Activated CD4-positive, alpha-beta T cell treated with anti-CD3 and anti-CD28 coated beads, Interleukin-2, amount 50 U/mL, for 4 hours (primary cell): ENCODE measurements at regions not wholly inside any gene's neighbourhood (a gene's known extent, or its start where the extent isn't known, plus 50 kb on each side); places are given as distances from the start of the nearest gene placed in this dataset.

Experiments used
- DNase-seq, 2 experiments: peaks; one replicate each; pipeline ENCODE4 v3.0.0-alpha.2; 2020

DNA sequence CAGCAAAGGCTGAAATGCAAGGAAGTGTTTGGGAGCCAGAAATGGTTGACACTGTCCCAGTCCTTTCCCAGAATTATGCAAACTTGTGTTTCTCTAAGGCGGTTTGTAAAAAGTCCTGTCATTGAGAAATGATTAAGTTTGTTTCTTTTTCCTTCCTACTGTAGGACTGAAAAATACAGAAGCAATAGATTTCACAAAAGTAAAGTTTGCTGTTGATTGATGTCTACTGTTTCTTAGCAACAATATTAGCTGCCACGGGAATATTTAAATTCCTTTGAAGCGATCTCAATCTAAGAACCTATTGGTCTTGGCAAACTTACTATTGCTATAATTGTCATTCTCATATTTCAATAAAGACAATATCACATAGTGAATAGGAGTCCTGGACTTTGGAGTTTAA lies 100.7 kb upstream of the IL12A start:
- DNase-seq: no peak

DNA sequence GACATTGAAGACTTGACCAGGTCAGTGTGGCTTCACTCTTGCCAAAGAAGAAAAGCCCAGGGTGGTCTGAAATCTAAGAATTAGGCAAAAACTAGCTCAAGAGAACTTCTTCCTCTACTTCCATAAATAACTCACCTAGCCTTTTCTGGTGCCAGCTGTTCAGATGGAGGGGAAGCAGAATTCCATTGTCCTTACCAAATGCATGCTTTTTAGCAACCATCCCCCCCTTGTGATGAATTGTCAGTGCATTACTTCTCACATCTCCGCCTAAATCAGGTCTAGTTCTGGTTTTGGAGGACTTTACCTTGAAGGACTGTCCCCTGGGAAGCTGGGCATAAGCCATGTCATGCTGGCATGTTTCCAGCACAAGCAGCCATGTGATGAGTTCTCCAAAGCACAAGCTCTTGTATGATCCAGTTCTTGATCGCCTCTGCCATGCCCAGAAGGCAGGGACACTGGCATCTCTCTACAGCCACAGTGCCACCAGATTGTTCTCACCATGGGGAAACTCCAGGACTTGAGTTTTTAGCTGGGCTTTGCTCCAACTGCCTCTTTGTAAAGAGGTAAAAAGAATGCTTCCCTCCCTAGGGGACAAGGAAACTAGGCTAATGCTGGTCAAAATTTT lies 96.4 kb upstream of the IL12A start:
- DNase-seq: no peak

GRCh38 chr3:159892801-159893200 lies 95.8 kb upstream of the IL12A start:
- DNase-seq: no peak

GRCh38 chr3:159894386-159894785 lies 94.2 kb upstream of the IL12A start:
- DNase-seq: no peak

DNA sequence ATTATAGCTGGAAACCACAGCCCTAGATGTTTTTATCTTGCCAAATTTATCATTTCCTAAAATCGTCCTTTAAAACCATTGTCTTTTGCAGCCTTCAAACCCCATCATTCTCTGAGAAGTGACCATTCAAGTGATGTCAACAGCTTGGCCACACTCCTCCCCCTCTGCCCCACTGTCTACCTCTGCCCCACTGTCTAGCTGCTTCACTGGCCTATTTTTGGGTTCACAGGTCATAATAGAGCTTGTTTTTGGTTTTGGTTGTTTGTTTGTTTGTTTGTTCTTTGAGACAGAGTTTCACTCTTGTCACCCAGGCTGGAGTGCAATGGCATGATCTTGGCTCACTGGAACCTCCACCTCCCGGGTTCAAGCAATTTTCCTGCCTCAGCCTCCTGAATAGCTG lies 93.2 kb upstream of the IL12A start:
- no peak for DNase-seq

DNA sequence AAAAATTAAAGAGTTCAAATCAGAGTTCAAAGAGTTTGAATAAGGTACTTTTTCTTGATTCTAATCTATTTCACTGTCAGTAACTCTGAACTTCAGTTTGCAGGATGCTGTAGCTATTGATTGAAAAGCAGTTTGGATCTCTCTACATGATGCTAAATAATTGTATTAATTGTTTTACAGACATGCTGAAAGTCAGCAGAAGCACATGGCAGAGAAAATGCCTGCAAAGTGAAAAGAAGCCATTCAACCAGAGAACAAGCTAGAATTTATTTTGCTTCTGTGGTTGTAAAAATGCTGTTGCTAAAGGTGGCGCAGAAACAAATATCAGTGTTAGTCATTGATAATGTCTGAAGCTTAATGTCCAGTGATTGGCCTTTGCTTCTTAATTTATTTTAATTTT lies 92.1 kb upstream of the IL12A start:
- no peak for DNase-seq

DNA sequence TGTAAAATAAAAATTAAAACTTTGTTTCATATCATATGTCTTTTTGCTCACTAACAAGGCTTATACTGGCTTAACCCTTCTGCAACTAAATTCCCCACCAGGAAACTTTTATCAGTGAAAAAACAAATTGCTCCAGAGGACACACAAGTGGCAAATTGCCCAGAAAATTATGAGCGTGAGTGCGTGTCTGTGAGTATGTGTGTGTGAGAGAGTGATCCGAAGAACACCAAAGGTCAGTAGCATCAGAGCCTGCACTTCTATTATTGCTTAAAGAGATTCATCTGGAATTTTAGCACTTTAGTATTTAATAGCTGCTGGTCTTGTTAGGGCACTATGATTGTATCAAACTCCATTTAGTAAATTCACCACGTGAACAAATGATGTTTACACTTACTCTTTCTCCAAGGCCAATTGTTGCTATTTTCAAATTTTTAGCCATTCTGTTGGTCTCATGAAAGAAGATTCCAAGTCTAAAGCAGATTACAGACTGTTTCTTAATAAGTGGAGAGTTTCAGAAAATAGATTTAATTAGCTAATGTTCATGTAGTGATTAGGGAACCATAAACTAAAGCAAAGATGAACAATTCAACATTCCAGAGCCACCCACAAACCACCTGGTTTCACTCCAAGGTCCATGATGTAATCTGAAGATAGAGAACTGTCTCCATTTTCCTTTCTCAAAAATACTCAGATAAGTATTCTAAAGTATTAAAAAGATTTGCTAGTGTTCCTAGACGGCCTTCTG lies 91.1 kb upstream of the IL12A start:
- DNase-seq: no peak

- DNase-seq: no peak
These were observed 90.5 kb upstream of the IL12A start for GRCh38 chr3:159898147-159898546.

- no peak for DNase-seq
These were observed 89.5 kb upstream of the IL12A start for GRCh38 chr3:159899166-159899565.

GRCh38 chr3:159902546-159903314 lies 85.9 kb upstream of the IL12A start:
- no peak for DNase-seq

DNA sequence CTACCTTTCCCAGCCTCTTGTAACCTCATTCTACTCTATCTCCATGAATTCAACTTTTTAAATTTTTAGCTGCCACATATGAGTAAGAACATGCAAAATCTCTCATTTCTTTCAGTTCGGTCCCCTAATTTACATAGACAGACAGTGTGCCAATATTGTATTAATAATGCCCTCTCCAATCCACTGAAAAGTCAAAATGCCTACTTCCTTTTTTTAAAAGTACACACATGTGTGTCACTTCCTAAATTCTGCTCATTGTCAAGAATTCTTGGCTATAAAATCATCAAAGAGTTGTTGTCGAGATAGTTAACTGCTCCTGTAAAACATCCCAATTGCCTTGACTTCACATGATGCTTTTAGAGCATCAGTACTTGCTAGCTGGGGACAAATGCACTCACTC lies 84.2 kb upstream of the IL12A start:
- no peak for DNase-seq

DNA sequence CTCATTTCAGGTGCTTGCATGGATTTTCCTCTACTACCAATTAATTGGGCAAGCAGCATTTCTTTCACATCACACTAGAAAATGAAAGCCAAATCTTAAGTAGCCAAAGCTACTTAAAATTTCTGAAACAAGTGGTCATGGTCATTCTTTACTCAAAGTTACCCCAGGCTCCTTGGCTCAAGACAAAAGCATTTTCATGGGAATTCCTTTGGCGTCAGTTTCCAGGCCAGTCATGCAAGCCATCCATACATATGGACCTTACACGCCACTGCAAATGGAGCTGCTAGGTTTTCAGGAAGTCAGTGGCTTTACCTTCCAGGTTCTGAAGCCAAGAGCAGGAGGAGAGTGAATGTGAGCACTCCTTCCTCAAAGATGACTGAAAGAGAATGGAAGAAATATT lies 83.7 kb upstream of the IL12A start:
- no peak for DNase-seq

DNA sequence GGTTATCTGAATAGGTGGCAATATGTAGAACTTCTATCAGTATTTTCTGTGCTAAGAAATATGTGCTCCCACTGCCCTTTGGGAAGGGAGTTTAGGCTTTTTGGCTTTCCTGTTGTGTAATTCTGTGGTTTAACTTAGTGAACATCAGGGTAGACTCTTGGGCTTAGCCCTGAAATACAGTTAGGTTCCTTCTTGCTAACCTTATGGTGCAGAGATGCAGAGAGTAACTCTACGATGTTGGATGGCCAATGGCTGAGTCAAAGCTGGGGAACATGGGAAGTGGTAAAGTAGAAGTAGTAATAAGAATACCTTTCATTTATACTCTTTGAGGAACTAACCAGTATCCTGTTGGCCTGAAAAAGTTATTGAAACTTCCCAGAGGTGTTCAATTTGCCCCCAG lies 80.8 kb upstream of the IL12A start:
- DNase-seq: no peak

DNA sequence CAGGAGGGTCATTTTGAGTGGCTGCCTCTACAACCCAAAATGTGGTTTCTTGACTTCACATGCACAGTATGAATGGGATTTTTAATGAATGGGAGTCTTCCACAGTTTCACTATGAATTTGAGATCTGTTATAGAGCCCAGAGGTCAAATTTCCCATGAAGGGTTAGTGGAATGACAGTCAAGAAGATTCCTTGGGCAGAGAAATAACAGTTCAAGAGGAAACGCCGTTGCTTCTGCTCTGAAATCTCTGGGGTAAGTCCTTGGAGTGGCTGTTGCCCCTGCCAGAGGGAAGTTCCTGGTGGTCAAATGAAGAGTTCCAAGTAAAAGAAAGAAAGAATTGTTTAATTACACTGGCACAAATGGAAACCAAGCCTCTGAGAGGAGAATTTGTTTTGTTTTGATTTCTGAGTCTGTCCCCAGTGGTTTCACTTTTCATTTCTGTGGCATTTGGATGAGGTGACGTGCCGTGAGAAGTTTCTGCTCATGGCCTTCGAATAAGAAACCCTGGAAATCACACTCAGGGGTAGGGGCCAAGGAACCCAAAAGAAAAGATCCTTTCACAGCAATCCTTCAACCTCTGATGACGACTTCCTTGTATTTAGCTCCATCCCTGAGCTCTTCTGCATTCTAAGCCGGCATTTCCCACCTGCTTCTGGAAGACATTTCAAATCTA lies 77.5 kb upstream of the IL12A start:
- no peak for DNase-seq

GRCh38 chr3:159911664-159912037 lies 77.0 kb upstream of the IL12A start:
- no peak for DNase-seq

GRCh38 chr3:159913712-159914414 lies 74.8 kb upstream of the IL12A start:
- no peak for DNase-seq

DNA sequence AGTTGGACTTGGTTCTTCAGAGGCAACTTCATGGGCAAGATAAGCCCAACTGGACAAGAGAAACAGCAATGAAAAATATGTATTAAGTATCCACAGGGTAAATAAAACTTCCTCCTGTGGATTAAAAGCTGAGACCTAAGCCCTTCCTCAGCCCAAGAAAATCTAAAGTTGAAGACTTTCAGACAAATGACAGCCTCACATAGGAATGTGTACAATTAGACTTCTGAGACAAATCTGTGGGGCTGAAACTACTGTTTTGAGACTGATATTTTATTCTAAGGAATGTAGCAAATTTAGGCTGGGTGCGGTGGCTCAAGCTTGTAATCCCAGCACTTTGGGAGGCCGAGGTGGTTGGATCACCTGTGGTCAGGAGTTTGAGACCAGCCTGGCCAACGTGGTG lies 74.2 kb upstream of the IL12A start:
- DNase-seq: no peak

GRCh38 chr3:159916052-159916451 lies 72.6 kb upstream of the IL12A start:
- DNase-seq: no peak

DNA sequence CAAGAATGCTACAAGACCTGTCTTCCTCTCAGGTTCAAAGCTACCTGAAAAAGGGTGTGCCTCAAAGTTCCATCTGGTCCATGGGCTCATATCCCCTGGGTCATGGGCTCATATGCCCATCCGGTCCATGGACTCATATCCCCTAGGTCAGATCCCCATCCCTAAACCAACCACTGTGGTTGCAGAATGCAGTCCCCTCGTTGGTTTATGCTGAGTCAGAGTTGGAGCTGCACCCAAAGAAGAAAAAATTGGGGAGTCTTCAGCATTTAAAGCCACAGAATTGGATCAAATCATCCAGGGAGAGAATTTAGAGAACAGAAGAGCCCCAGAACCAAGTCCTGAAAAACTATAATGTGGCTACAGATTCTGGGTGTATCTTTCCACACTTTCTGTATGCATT lies 71.5 kb upstream of the IL12A start:
- no peak for DNase-seq

- no peak for DNase-seq
These were observed 68.8 kb upstream of the IL12A start for GRCh38 chr3:159919873-159920272.

DNA sequence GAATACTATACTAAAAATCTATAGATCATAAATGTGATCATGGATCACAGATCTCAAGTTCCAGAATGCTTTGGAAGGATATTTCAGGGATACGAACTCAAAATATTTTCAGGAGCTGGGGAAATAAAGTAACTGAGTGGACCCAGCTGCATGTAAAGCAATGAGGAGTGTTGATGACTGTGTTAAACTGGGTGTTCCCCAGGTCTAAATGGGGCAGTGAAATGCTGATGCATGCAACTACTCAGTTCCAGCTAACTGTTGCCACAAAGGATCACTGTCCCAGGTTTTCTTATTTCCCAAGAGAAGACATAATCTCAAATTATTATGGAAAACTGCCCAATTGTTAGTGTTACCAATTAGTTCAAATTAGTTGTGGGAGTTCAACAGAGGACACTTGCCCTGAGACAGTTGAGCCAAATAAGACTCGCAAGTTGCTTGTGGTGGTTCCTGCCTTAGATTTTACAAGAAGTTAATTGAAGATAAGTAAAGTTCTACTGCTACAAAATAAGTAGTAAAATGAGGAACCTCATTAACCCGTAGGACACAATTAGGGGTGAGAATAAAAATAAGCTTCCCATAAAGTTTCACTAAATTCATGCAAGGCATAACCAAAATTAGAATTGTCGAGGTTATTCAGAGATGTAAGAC lies 66.3 kb upstream of the IL12A start:
- DNase-seq: no peak

GRCh38 chr3:159922861-159923312 lies 65.7 kb upstream of the IL12A start:
- DNase-seq: no peak
